ENCODE measurements at regions not wholly inside any gene's neighbourhood (a gene's known extent, or its start where the extent isn't known, plus 50 kb on each side); places are given as distances from the start of the nearest gene placed in this dataset.

- TF ChIP-seq TCF12 (IDR thresholded peaks at IDR 0.05): peak; percentile 72
- no peak for TF ChIP-seq USF1 (IDR thresholded peaks at IDR 0.05; ENCODE audit: borderline replicate concordance, low read depth)
- TF ChIP-seq MAX (IDR thresholded peaks at IDR 0.05; ENCODE audit: low read depth): no peak
- no peak for TF ChIP-seq RAD21 (IDR thresholded peaks at IDR 0.05; ENCODE audit: low read length)
- TF ChIP-seq EP300 (IDR thresholded peaks at IDR 0.05; ENCODE audit: borderline replicate concordance in 1 of 2, low read depth in 1 of 2, low read length in 1 of 2): peak in 1 of 2 experiments; percentile 26; a peak in 1 of 4 replicates
- TF ChIP-seq RCOR1 (IDR thresholded peaks at IDR 0.05; ENCODE audit: low read length): no peak
- no peak for TF ChIP-seq CHD2 (IDR thresholded peaks at IDR 0.05; ENCODE audit: low read length, partially characterized antibody)
- TF ChIP-seq NFIC (IDR thresholded peaks at IDR 0.05; ENCODE audit: borderline replicate concordance): peak; percentile 37; the same call in 1 of the 2 replicates
- no peak for TF ChIP-seq NRF1 (IDR thresholded peaks at IDR 0.05; ENCODE audit: low read depth, low read length)
- TF ChIP-seq JUND (IDR thresholded peaks at IDR 0.05): peak; percentile 78
- TF ChIP-seq REST (IDR thresholded peaks at IDR 0.05; ENCODE audit: low read depth, low read length): no peak
- no peak for TF ChIP-seq TEAD4 (IDR thresholded peaks at IDR 0.05; ENCODE audit: borderline replicate concordance, insufficient read depth)
- TF ChIP-seq FOXM1 (IDR thresholded peaks at IDR 0.05; ENCODE audit: low read depth): no peak
- no peak for TF ChIP-seq SIN3A (IDR thresholded peaks at IDR 0.05; ENCODE audit: borderline replicate concordance, low read depth, low read length)
- TF ChIP-seq PBX3 (IDR thresholded peaks at IDR 0.05): peak; percentile 15; the same call in 1 of the 2 replicates
- TF ChIP-seq FOSL2 (IDR thresholded peaks at IDR 0.05; ENCODE audit: borderline replicate concordance, low read depth): peak; percentile 73
- no peak for TF ChIP-seq GATA2 (CRISPR knock-in tag; IDR thresholded peaks at IDR 0.05)
- TF ChIP-seq RXRA (IDR thresholded peaks at IDR 0.05; ENCODE audit: borderline replicate concordance, low read depth): no peak
- TF ChIP-seq ELF1 (IDR thresholded peaks at IDR 0.05): no peak
- Histone ChIP-seq H3K4me3 (ENCODE audit: low read depth in 2 of 2, low read length in 1 of 2) (no peak overlapping the region), H2AFZ (ENCODE audit: low read depth) (no peak overlapping the region), H3K9me2 (no peaks in the 10 kb centered on the region), H3K4me1 (ENCODE audit: control insufficient read depth in 1 of 2, insufficient read depth in 2 of 2, low read depth in 1 of 2, low read length in 1 of 2) (peaks cover 0 to 11% of the 10 kb centered on the region in 2 experiments; a peak in 1 of 4 replicates), H3F3A (replicated peaks; ENCODE audit: insufficient read depth) (peaks cover 3% of the 10 kb centered on the region), H4K20me1 (ENCODE audit: insufficient read depth) (no peaks in the 10 kb centered on the region), H3K79me2 (ENCODE audit: insufficient read depth) (no peaks in the 10 kb centered on the region), H3K27ac (ENCODE audit: low read depth in 2 of 2, low read length in 1 of 2) (peak overlapping the region; percentile 53 to 73; a peak in 3 of 4 replicates), H3K4me2 (peak overlapping the region; percentile 55; the same call in 1 of the 2 replicates), H3K9me3 (no peaks in the 10 kb centered on the region), H3K36me3 (replicated peaks in 1 of 2; ENCODE audit: control insufficient read depth in 1 of 2, insufficient read depth in 2 of 2, low read length in 1 of 2) (no peaks in the 10 kb centered on the region), H3K27me3 (ENCODE audit: insufficient read depth) (no peaks in the 10 kb centered on the region), H3K9ac (no peak overlapping the region)
- no peak for DNase-seq
- POLR2A ChIA-PET: no interaction called here
- CTCF ChIA-PET: no interaction called here
- WGBS (ENCODE audit: low lambda C conversion rate): 2% methylated on average over 4 of the region's 4 CpGs
These were observed 586.3 kb downstream of the LRFN5 start for GRCh38 chr14:42192738-42193653.

All from SK-N-SH (cell line).